ENCODE measurements at regions not wholly inside any gene's neighbourhood (a gene's known extent, or its start where the extent isn't known, plus 50 kb on each side); places are given as distances from the start of the nearest gene placed in this dataset.

DNA sequence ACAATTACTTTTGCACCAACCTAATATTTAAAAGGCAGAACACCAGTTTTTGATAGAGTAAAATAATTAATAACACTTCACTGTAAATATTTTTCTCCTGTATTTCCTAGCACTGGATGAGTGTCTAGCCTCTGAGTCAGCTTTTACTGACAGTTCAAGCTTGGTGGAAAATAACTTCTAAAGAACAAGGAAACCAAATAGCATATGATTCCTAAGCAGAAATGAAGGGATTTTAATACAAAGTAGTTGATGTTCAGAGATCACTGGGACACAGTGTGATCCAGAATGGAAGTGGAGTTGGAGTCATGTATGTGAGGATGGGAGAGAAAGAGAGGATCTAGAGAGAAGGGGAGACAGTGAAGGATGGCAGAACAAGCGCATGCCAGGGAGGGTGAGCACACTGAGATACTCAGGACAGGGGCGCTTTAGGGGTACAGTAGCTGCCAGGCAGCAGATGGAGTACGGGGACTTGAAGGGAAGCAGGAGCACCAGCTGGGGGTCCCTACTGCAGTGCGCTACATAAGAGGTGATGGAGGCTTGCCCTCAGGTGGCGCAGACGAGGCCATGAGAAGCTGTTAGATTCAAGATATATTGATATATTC, 117.9 kb upstream of the KLF6 start:
- no peak for DNase-seq (ENCODE audit: extremely low read depth in 1 of 4, low spot score in 3 of 4)
- BruUV-seq (replicated peaks): no TSS peak
- ChIA-PET POLR2A (no interaction called here), CTCF (ENCODE audit: low intra/inter-chr PET ratio) (interaction anchor here (0.6 kb wide), 1 partner anchor 245 kb away, joined by 4 read pairs; no protein-coding TSS in a partner anchor)
- H3K27ac ChIP-seq (ENCODE audit: extremely low read depth, low read depth, low read length): no peak overlapping the region
- H4K20me1 ChIP-seq (replicated peaks; ENCODE audit: control insufficient read depth, insufficient read depth, low read length): no peaks in the 10 kb centered on the region
- H3K4me1 ChIP-seq (replicated peaks in 1 of 2; ENCODE audit: control insufficient read depth in 2 of 2, insufficient read depth in 2 of 2, low read length in 2 of 2): 0 out of 5 replicates have a peak, but pooled peaks cover 0 to 2% of the 10 kb centered on the region in 2 experiments
- H3K27me3 ChIP-seq (ENCODE audit: control insufficient read depth in 2 of 2, insufficient read depth in 2 of 2, low read length in 2 of 2): no peaks in the 10 kb centered on the region
- H3K36me3 ChIP-seq (ENCODE audit: control insufficient read depth, insufficient read depth, low read length): no peaks in the 10 kb centered on the region
- FAIRE-seq: no peak
- WGBS (ENCODE audit: insufficient coverage, low coverage, missing lambda C conversion rate): 75% methylated on average over 5 of the region's 6 CpGs
- no peaks in the 10 kb centered on the region for H3K9me1 ChIP-seq (ENCODE audit: control insufficient read depth, insufficient read depth, low read length)
- intact Hi-C loops (cut with micrococcal nuclease): no loop called here
- no peak overlapping the region for H3K9ac ChIP-seq (ENCODE audit: insufficient read depth in 1 of 2, low read depth in 2 of 2, low read length in 2 of 2)
- in situ Hi-C loops (cut with MboI): no loop called here
- no peak overlapping the region for H3K4me2 ChIP-seq (ENCODE audit: insufficient read depth, low read length)
- ATAC-seq: no peak
- no peak overlapping the region for H2AFZ ChIP-seq (ENCODE audit: low read depth, low read length)
- H3K4me3 ChIP-seq: no peak overlapping the region
- H3K79me2 ChIP-seq (ENCODE audit: control insufficient read depth, insufficient read depth, low read length): no peaks in the 10 kb centered on the region
- H3K9me3 ChIP-seq (replicated peaks; ENCODE audit: control insufficient read depth, insufficient read depth, low read depth, low read length): no peaks in the 10 kb centered on the region
- TF ChIP-seq ZNF644 (tag; IDR thresholded peaks at IDR 0.05; ENCODE audit: low read depth) (no peak), ZNF79 (CRISPR knock-in tag; IDR thresholded peaks at IDR 0.05; ENCODE audit: low read depth) (no peak), DMBX1 (CRISPR knock-in tag; IDR thresholded peaks at IDR 0.05; ENCODE audit: borderline replicate concordance) (no peak), FOXJ3 (CRISPR knock-in tag; IDR thresholded peaks at IDR 0.05) (no peak), IRF2 (CRISPR knock-in tag; IDR thresholded peaks at IDR 0.05) (no peak), TCF7 (IDR thresholded peaks at IDR 0.05; ENCODE audit: borderline replicate concordance) (no peak), RAD51 (IDR thresholded peaks at IDR 0.05; ENCODE audit: borderline replicate concordance, low read depth) (no peak)
- TF ChIP-seq, protein P1, sequence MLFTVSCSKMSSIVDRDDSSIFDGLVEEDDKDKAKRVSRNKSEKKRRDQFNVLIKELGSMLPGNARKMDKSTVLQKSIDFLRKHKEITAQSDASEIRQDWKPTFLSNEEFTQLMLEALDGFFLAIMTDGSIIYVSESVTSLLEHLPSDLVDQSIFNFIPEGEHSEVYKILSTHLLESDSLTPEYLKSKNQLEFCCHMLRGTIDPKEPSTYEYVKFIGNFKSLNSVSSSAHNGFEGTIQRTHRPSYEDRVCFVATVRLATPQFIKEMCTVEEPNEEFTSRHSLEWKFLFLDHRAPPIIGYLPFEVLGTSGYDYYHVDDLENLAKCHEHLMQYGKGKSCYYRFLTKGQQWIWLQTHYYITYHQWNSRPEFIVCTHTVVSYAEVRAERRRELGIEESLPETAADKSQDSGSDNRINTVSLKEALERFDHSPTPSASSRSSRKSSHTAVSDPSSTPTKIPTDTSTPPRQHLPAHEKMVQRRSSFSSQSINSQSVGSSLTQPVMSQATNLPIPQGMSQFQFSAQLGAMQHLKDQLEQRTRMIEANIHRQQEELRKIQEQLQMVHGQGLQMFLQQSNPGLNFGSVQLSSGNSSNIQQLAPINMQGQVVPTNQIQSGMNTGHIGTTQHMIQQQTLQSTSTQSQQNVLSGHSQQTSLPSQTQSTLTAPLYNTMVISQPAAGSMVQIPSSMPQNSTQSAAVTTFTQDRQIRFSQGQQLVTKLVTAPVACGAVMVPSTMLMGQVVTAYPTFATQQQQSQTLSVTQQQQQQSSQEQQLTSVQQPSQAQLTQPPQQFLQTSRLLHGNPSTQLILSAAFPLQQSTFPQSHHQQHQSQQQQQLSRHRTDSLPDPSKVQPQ (CRISPR knock-in tag; IDR thresholded peaks at IDR 0.05; ENCODE audit: borderline replicate concordance): no peak
- TF ChIP-seq, protein P2, sequence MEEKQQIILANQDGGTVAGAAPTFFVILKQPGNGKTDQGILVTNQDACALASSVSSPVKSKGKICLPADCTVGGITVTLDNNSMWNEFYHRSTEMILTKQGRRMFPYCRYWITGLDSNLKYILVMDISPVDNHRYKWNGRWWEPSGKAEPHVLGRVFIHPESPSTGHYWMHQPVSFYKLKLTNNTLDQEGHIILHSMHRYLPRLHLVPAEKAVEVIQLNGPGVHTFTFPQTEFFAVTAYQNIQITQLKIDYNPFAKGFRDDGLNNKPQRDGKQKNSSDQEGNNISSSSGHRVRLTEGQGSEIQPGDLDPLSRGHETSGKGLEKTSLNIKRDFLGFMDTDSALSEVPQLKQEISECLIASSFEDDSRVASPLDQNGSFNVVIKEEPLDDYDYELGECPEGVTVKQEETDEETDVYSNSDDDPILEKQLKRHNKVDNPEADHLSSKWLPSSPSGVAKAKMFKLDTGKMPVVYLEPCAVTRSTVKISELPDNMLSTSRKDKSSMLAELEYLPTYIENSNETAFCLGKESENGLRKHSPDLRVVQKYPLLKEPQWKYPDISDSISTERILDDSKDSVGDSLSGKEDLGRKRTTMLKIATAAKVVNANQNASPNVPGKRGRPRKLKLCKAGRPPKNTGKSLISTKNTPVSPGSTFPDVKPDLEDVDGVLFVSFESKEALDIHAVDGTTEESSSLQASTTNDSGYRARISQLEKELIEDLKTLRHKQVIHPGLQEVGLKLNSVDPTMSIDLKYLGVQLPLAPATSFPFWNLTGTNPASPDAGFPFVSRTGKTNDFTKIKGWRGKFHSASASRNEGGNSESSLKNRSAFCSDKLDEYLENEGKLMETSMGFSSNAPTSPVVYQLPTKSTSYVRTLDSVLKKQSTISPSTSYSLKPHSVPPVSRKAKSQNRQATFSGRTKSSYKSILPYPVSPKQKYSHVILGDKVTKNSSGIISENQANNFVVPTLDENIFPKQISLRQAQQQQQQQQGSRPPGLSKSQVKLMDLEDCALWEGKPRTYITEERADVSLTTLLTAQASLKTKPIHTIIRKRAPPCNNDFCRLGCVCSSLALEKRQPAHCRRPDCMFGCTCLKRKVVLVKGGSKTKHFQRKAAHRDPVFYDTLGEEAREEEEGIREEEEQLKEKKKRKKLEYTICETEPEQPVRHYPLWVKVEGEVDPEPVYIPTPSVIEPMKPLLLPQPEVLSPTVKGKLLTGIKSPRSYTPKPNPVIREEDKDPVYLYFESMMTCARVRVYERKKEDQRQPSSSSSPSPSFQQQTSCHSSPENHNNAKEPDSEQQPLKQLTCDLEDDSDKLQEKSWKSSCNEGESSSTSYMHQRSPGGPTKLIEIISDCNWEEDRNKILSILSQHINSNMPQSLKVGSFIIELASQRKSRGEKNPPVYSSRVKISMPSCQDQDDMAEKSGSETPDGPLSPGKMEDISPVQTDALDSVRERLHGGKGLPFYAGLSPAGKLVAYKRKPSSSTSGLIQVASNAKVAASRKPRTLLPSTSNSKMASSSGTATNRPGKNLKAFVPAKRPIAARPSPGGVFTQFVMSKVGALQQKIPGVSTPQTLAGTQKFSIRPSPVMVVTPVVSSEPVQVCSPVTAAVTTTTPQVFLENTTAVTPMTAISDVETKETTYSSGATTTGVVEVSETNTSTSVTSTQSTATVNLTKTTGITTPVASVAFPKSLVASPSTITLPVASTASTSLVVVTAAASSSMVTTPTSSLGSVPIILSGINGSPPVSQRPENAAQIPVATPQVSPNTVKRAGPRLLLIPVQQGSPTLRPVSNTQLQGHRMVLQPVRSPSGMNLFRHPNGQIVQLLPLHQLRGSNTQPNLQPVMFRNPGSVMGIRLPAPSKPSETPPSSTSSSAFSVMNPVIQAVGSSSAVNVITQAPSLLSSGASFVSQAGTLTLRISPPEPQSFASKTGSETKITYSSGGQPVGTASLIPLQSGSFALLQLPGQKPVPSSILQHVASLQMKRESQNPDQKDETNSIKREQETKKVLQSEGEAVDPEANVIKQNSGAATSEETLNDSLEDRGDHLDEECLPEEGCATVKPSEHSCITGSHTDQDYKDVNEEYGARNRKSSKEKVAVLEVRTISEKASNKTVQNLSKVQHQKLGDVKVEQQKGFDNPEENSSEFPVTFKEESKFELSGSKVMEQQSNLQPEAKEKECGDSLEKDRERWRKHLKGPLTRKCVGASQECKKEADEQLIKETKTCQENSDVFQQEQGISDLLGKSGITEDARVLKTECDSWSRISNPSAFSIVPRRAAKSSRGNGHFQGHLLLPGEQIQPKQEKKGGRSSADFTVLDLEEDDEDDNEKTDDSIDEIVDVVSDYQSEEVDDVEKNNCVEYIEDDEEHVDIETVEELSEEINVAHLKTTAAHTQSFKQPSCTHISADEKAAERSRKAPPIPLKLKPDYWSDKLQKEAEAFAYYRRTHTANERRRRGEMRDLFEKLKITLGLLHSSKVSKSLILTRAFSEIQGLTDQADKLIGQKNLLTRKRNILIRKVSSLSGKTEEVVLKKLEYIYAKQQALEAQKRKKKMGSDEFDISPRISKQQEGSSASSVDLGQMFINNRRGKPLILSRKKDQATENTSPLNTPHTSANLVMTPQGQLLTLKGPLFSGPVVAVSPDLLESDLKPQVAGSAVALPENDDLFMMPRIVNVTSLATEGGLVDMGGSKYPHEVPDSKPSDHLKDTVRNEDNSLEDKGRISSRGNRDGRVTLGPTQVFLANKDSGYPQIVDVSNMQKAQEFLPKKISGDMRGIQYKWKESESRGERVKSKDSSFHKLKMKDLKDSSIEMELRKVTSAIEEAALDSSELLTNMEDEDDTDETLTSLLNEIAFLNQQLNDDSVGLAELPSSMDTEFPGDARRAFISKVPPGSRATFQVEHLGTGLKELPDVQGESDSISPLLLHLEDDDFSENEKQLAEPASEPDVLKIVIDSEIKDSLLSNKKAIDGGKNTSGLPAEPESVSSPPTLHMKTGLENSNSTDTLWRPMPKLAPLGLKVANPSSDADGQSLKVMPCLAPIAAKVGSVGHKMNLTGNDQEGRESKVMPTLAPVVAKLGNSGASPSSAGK (IDR thresholded peaks at IDR 0.05): no peak

Measured in K562 (cell line).